AG10803 (cell line): ENCODE measurements at regions not wholly inside any gene's neighbourhood (a gene's known extent, or its start where the extent isn't known, plus 50 kb on each side); places are given as distances from the start of the nearest gene placed in this dataset.

Experiments
- DNase-seq: peaks from one replicate; pipeline ENCODE4 v3.0.0; 2010; ENCODE audit warnings: low read depth
- H3K4me3 ChIP-seq: 2 replicates; pipeline ENCODE4 v1.5.1; 2011; ENCODE audit warnings: mild to moderate bottlenecking, low read length, control low read depth
- CTCF ChIP-seq: conservative IDR thresholded peaks from 2 replicates; pipeline ENCODE4 v1.5.1; 2011; ENCODE audit warnings: mild to moderate bottlenecking, low read length, control low read depth, inconsistent platforms

GRCh38 chrX:22433292-22434070, 160.8 kb downstream of the CBLL2 start:
- no peak for DNase-seq
- TF ChIP-seq CTCF, result no peak
- H3K4me3 ChIP-seq, result no peak overlapping the region

- H3K4me3 ChIP-seq, result no peak overlapping the region
- no peak for DNase-seq
- TF ChIP-seq CTCF, result no peak
Measured at GRCh38 chrX:22445880-22446279, 173.2 kb downstream of the CBLL2 start.

- DNase-seq, result no peak
- H3K4me3 ChIP-seq, result no peak overlapping the region
- TF ChIP-seq CTCF, result no peak
Measured at GRCh38 chrX:22462959-22463358, 190.2 kb downstream of the CBLL2 start.

GRCh38 chrX:22467571-22467970, 194.9 kb downstream of the CBLL2 start:
- H3K4me3 ChIP-seq, result no peak overlapping the region
- TF ChIP-seq CTCF, result no peak
- DNase-seq, result no peak

- peak; percentile 0 for DNase-seq
- TF ChIP-seq CTCF, result no peak
- no peak overlapping the region for H3K4me3 ChIP-seq
Measured at GRCh38 chrX:22481436-22481835, 208.7 kb downstream of the CBLL2 start.

- DNase-seq, result no peak
- no peak overlapping the region for H3K4me3 ChIP-seq
- no peak for TF ChIP-seq CTCF
Measured at GRCh38 chrX:22486296-22486695, 213.6 kb downstream of the CBLL2 start.

- no peak for DNase-seq
- H3K4me3 ChIP-seq, result no peak overlapping the region
- TF ChIP-seq CTCF, result no peak
Measured at GRCh38 chrX:22516893-22517292, 244.2 kb downstream of the CBLL2 start.
